ENCODE measurements at regions not wholly inside any gene's neighbourhood (a gene's known extent, or its start where the extent isn't known, plus 50 kb on each side); places are given as distances from the start of the nearest gene placed in this dataset.
"Not testable (repeated sequence)": the region's sequence is repeated elsewhere in the genome, so short reads cannot be mapped to it uniquely, and the experiment has no call there.

- DNase-seq = no peak
- H3K4me1 ChIP-seq = no peaks in the 10 kb centered on the region
- H3K27ac ChIP-seq = no peak overlapping the region
- intact Hi-C loops (cut with DNase I; ENCODE audit: low total_unique reads) = no loop called here
- TF ChIP-seq POLR2AphosphoS5 (IDR thresholded peaks at IDR 0.05) = no peak
- no peak for TF ChIP-seq CTCF (IDR thresholded peaks at IDR 0.05)
- no peak for TF ChIP-seq POLR2A (IDR thresholded peaks at IDR 0.05)
- no peak for TF ChIP-seq EP300 (IDR thresholded peaks at IDR 0.05; ENCODE audit: low read depth)
- H3K9me3 ChIP-seq = no peaks in the 10 kb centered on the region
- in situ Hi-C loops (cut with MboI; ENCODE audit: low pct_ligation_motif_present in 1 of 4, low pct_unique_long_range_greater_than_20kb in 1 of 4, low sequenced_read_pairs in 3 of 4) = no loop called here
- H3K4me3 ChIP-seq = no peak overlapping the region
- H3K27me3 ChIP-seq = no peaks in the 10 kb centered on the region
- WGBS, 2 donors (ENCODE audit: low coverage in 1 of 2) = 82 to 88% methylated on average over 6 to 22 of the region's 22 CpGs
- no peaks in the 10 kb centered on the region for H3K36me3 ChIP-seq
These were observed 706.4 kb downstream of the SEMA5A start for GRCh38 chr5:8839361-8840055.

- Histone ChIP-seq H3K4me3 (no peak overlapping the region), H3K27ac (no peak overlapping the region), H3K27me3 (no peaks in the 10 kb centered on the region), H3K4me1 (no peaks in the 10 kb centered on the region), H3K36me3 (no peaks in the 10 kb centered on the region), H3K9me3 (no peaks in the 10 kb centered on the region)
- intact Hi-C loops (cut with DNase I; ENCODE audit: low total_unique reads) = no loop called here
- no peak for DNase-seq
- TF ChIP-seq POLR2AphosphoS5 (IDR thresholded peaks at IDR 0.05) (no peak), POLR2A (IDR thresholded peaks at IDR 0.05) (no peak), CTCF (IDR thresholded peaks at IDR 0.05) (no peak), EP300 (IDR thresholded peaks at IDR 0.05; ENCODE audit: low read depth) (no peak)
- in situ Hi-C loops (cut with MboI; ENCODE audit: low pct_ligation_motif_present in 1 of 4, low pct_unique_long_range_greater_than_20kb in 1 of 4, low sequenced_read_pairs in 3 of 4) = no loop called here
- WGBS, 2 donors (ENCODE audit: low coverage in 1 of 2) = 91 to 100% methylated on average over 1 to 39 of the region's 39 CpGs
These were observed 705.6 kb downstream of the SEMA5A start for GRCh38 chr5:8840237-8840636.

GRCh38 chr5:8840746-8841145 is 705.1 kb downstream of the SEMA5A start:
- H3K4me1 ChIP-seq; H3K27ac ChIP-seq; H3K27me3 ChIP-seq; DNase-seq; intact Hi-C loops (cut with DNase I; ENCODE audit: low total_unique reads); H3K4me3 ChIP-seq; H3K9me3 ChIP-seq; in situ Hi-C loops (cut with MboI; ENCODE audit: low pct_ligation_motif_present in 1 of 4, low pct_unique_long_range_greater_than_20kb in 1 of 4, low sequenced_read_pairs in 3 of 4); H3K36me3 ChIP-seq: not testable (repeated sequence)
- WGBS, 2 donors (ENCODE audit: low coverage in 1 of 2) = 84 to 91% methylated on average over 5 to 8 of the region's 8 CpGs

GRCh38 chr5:8842971-8843551 is 702.8 kb downstream of the SEMA5A start:
- H3K27me3 ChIP-seq = no peaks in the 10 kb centered on the region
- TF ChIP-seq POLR2A (IDR thresholded peaks at IDR 0.05) (no peak), EP300 (IDR thresholded peaks at IDR 0.05; ENCODE audit: low read depth) (no peak), CTCF (IDR thresholded peaks at IDR 0.05) (peak in 1 of 5 experiments; percentile 16), POLR2AphosphoS5 (IDR thresholded peaks at IDR 0.05) (no peak)
- 79 to 100% methylated on average over 1 to 5 of the region's 5 CpGs for WGBS, 2 donors (ENCODE audit: low coverage in 1 of 2)
- H3K4me3 ChIP-seq = no peak overlapping the region
- no peaks in the 10 kb centered on the region for H3K4me1 ChIP-seq
- no peaks in the 10 kb centered on the region for H3K9me3 ChIP-seq
- no peaks in the 10 kb centered on the region for H3K36me3 ChIP-seq
- no peak for DNase-seq
- in situ Hi-C loops (cut with MboI; ENCODE audit: low pct_ligation_motif_present in 1 of 4, low pct_unique_long_range_greater_than_20kb in 1 of 4, low sequenced_read_pairs in 3 of 4) = no loop called here
- intact Hi-C loops (cut with DNase I; ENCODE audit: low total_unique reads) = no loop called here
- H3K27ac ChIP-seq = peak overlapping the region in 2 of 4 donors; percentile 23 to 51

Data from transverse colon (tissue), 4 donors.